ENCODE measurements at regions not wholly inside any gene's neighbourhood (a gene's known extent, or its start where the extent isn't known, plus 50 kb on each side); places are given as distances from the start of the nearest gene placed in this dataset.
A peak's percentile ranks its signal among the peaks of the same experiment; 100 is the strongest.
"Not testable (repeated sequence)": the region's sequence is repeated elsewhere in the genome, so short reads cannot be mapped to it uniquely, and the experiment has no call there.

GRCh38 chr2:56053679-56054078 is 130.1 kb upstream of the EFEMP1 start:
- Mint-ChIP-seq H3K27ac (no peak overlapping the region), H3K27me3 (ENCODE audit: low read depth) (peaks cover 2% of the 10 kb centered on the region), H3K4me3 (no peak overlapping the region), H3K9me3 (peaks cover 24% of the 10 kb centered on the region), H3K36me3 (no peaks in the 10 kb centered on the region), H3K4me1 (no peaks in the 10 kb centered on the region)
- no peak for TF ChIP-seq CTCF (IDR thresholded peaks at IDR 0.05; ENCODE audit: unreplicated experiment)
- DNase-seq (ENCODE audit: low spot score in 2 of 2, unreplicated experiment in 2 of 2): no peak

- Mint-ChIP-seq H3K27ac (no peak overlapping the region), H3K27me3 (ENCODE audit: low read depth) (no peaks in the 10 kb centered on the region), H3K4me3 (no peak overlapping the region), H3K9me3 (peaks cover 31% of the 10 kb centered on the region), H3K36me3 (no peaks in the 10 kb centered on the region), H3K4me1 (no peaks in the 10 kb centered on the region)
- DNase-seq (ENCODE audit: low spot score in 2 of 2, unreplicated experiment in 2 of 2): no peak
- TF ChIP-seq CTCF (IDR thresholded peaks at IDR 0.05; ENCODE audit: unreplicated experiment): no peak
Observed at GRCh38 chr2:56055405-56055804, 128.4 kb upstream of the CCDC85A start.

- not testable (repeated sequence) for H3K4me1 Mint-ChIP-seq; H3K4me3 Mint-ChIP-seq; DNase-seq (ENCODE audit: low spot score in 2 of 2, unreplicated experiment in 2 of 2); H3K27ac Mint-ChIP-seq; H3K36me3 Mint-ChIP-seq
- Mint-ChIP-seq H3K27me3 (ENCODE audit: low read depth) (peaks cover 21% of the 10 kb centered on the region), H3K9me3 (peaks cover 64% of the 10 kb centered on the region)
Observed at GRCh38 chr2:56061327-56061726, 122.5 kb upstream of the CCDC85A start.

- H3K9me3 Mint-ChIP-seq: peaks cover 39% of the 10 kb centered on the region
- no peak overlapping the region for H3K4me3 Mint-ChIP-seq
- no peak for TF ChIP-seq CTCF (IDR thresholded peaks at IDR 0.05; ENCODE audit: unreplicated experiment)
Observed at GRCh38 chr2:56068746-56069145, 115.0 kb upstream of the CCDC85A start.

GRCh38 chr2:56077359-56077915 is 106.4 kb upstream of the CCDC85A start:
- TF ChIP-seq CTCF (IDR thresholded peaks at IDR 0.05; ENCODE audit: unreplicated experiment): peak; percentile 32
- DNase-seq (ENCODE audit: low spot score in 2 of 2, unreplicated experiment in 2 of 2): peak; percentile 27 to 48
- no peaks in the 10 kb centered on the region for H3K36me3 Mint-ChIP-seq
- no peaks in the 10 kb centered on the region for H3K4me1 Mint-ChIP-seq
- no peak overlapping the region for H3K4me3 Mint-ChIP-seq
- H3K9me3 Mint-ChIP-seq: no peaks in the 10 kb centered on the region
- no peak overlapping the region for H3K27ac Mint-ChIP-seq
- H3K27me3 Mint-ChIP-seq (ENCODE audit: low read depth): peaks cover 43% of the 10 kb centered on the region

More at GRCh38 chr2:56068746-56069145, 115.0 kb upstream of the CCDC85A start:
- H3K36me3 Mint-ChIP-seq: no peaks in the 10 kb centered on the region
- no peaks in the 10 kb centered on the region for H3K4me1 Mint-ChIP-seq
- H3K27ac Mint-ChIP-seq: no peak overlapping the region
- peaks cover 21% of the 10 kb centered on the region for H3K27me3 Mint-ChIP-seq (ENCODE audit: low read depth)
- no peak for DNase-seq (ENCODE audit: low spot score in 2 of 2, unreplicated experiment in 2 of 2)

GRCh38 chr2:56082665-56083064 is 101.1 kb upstream of the CCDC85A start:
- H3K9me3 Mint-ChIP-seq: no peaks in the 10 kb centered on the region

More at GRCh38 chr2:56082665-56083064, 101.1 kb upstream of the CCDC85A start:
- no peak overlapping the region for H3K4me3 Mint-ChIP-seq
- H3K27me3 Mint-ChIP-seq (ENCODE audit: low read depth): peaks cover 19% of the 10 kb centered on the region
- DNase-seq (ENCODE audit: low spot score in 2 of 2, unreplicated experiment in 2 of 2): no peak
- no peak overlapping the region for H3K27ac Mint-ChIP-seq
- H3K4me1 Mint-ChIP-seq: no peaks in the 10 kb centered on the region
- no peaks in the 10 kb centered on the region for H3K36me3 Mint-ChIP-seq
- no peak for TF ChIP-seq CTCF (IDR thresholded peaks at IDR 0.05; ENCODE audit: unreplicated experiment)

Measured in mesothelial cell of epicardium (in vitro differentiated cells).